Prostate gland (tissue), 2 donors: ENCODE measurements at regions not wholly inside any gene's neighbourhood (a gene's known extent, or its start where the extent isn't known, plus 50 kb on each side); places are given as distances from the start of the nearest gene placed in this dataset.

ENCODE experiments used
- POLR2A ChIP-seq: fragments of 450-650 bp; IDR thresholded peaks from one replicate; pipeline ENCODE4 v1.6.1; 2016; ENCODE audit warnings: antibody characterized with exemption, mild to moderate bottlenecking
- POLR2AphosphoS5 ChIP-seq: sonication (generic); formaldehyde crosslinking; IDR thresholded peaks from one replicate; pipeline ENCODE4 v1.6.1; 2017; ENCODE audit warnings: antibody characterized with exemption
- TF ChIP-seq, protein P1 (sequence below), 4 experiments: fragments of 200-600 bp in 2 of 4; fragments of 450-650 bp in 2 of 4; sonication (generic) in 2 of 4; IDR thresholded peaks; 1 replicate in 3 of 4; 2 replicates in 1 of 4; pipeline ENCODE4 v1.5.1; 2016 to 2019; ENCODE audit warnings: antibody characterized with exemption in 4 of 4, mild to moderate bottlenecking in 2 of 4, moderate library complexity in 2 of 4

GRCh38 chr10:4205113-4205512, 420.1 kb upstream of the KLF6 start:
- TF ChIP-seq, protein P1, sequence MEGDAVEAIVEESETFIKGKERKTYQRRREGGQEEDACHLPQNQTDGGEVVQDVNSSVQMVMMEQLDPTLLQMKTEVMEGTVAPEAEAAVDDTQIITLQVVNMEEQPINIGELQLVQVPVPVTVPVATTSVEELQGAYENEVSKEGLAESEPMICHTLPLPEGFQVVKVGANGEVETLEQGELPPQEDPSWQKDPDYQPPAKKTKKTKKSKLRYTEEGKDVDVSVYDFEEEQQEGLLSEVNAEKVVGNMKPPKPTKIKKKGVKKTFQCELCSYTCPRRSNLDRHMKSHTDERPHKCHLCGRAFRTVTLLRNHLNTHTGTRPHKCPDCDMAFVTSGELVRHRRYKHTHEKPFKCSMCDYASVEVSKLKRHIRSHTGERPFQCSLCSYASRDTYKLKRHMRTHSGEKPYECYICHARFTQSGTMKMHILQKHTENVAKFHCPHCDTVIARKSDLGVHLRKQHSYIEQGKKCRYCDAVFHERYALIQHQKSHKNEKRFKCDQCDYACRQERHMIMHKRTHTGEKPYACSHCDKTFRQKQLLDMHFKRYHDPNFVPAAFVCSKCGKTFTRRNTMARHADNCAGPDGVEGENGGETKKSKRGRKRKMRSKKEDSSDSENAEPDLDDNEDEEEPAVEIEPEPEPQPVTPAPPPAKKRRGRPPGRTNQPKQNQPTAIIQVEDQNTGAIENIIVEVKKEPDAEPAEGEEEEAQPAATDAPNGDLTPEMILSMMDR (IDR thresholded peaks at IDR 0.05) = no peak
- no peak for TF ChIP-seq POLR2A
- TF ChIP-seq POLR2AphosphoS5 = no peak
